ENCODE measurements at regions not wholly inside any gene's neighbourhood (a gene's known extent, or its start where the extent isn't known, plus 50 kb on each side); places are given as distances from the start of the nearest gene placed in this dataset.

DNA sequence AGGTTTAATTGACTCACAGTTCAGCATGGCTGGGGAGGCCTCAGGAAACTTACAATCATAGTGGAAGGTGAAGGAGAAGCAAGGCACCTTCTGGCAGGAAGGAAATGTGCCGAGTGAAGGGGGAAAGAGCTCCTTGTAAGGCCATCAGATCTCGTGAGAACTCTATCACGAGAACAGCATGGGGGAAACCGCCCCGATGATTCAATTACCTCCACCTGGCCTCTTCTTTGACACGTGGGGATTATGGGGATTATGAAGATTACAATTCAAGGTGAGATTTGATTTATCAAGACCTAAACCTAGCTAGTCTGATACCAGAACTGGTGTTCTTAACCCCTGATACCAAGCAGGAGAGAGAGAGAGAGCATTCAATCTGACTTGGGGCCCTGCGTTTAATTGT is 258.7 kb downstream of the PTEN start:
- Histone ChIP-seq H2AFZ (ENCODE audit: low read depth, low read length, severe bottlenecking) (peak overlapping the region; percentile 42), H3K9me3 (ENCODE audit: insufficient read depth, low read length) (no peaks in the 10 kb centered on the region), H3K4me2 (ENCODE audit: low read depth, low read length, poor library complexity, severe bottlenecking) (peak overlapping the region; percentile 60), H3K27ac (ENCODE audit: low read depth, low read length) (peak overlapping the region; percentile 99), H3K79me2 (ENCODE audit: insufficient read depth, low read length) (peaks cover 10% of the 10 kb centered on the region; the same call in 1 of the 2 replicates), H3K4me3 (ENCODE audit: insufficient read depth, low read length, poor library complexity, severe bottlenecking) (peak overlapping the region; percentile 38), H3K9me2 (replicated peaks; ENCODE audit: insufficient read depth, low read length) (no peaks in the 10 kb centered on the region), H3K9ac (ENCODE audit: low read length) (peak overlapping the region; percentile 52), H3F3A (ENCODE audit: insufficient read depth) (peaks cover 16% of the 10 kb centered on the region), H4K20me1 (ENCODE audit: low read depth, low read length) (no peaks in the 10 kb centered on the region), H3K27me3 (ENCODE audit: low read length) (no peaks in the 10 kb centered on the region), H3K36me3 (ENCODE audit: low read length) (no peaks in the 10 kb centered on the region)
- TF ChIP-seq, protein P1, sequence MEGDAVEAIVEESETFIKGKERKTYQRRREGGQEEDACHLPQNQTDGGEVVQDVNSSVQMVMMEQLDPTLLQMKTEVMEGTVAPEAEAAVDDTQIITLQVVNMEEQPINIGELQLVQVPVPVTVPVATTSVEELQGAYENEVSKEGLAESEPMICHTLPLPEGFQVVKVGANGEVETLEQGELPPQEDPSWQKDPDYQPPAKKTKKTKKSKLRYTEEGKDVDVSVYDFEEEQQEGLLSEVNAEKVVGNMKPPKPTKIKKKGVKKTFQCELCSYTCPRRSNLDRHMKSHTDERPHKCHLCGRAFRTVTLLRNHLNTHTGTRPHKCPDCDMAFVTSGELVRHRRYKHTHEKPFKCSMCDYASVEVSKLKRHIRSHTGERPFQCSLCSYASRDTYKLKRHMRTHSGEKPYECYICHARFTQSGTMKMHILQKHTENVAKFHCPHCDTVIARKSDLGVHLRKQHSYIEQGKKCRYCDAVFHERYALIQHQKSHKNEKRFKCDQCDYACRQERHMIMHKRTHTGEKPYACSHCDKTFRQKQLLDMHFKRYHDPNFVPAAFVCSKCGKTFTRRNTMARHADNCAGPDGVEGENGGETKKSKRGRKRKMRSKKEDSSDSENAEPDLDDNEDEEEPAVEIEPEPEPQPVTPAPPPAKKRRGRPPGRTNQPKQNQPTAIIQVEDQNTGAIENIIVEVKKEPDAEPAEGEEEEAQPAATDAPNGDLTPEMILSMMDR (IDR thresholded peaks at IDR 0.05; ENCODE audit: insufficient read depth, low read length, poor library complexity, severe bottlenecking), result no peak
- TF ChIP-seq EZH2phosphoT487 (conservative IDR thresholded peaks at IDR 0.05; ENCODE audit: low read length), result no peak

DNA sequence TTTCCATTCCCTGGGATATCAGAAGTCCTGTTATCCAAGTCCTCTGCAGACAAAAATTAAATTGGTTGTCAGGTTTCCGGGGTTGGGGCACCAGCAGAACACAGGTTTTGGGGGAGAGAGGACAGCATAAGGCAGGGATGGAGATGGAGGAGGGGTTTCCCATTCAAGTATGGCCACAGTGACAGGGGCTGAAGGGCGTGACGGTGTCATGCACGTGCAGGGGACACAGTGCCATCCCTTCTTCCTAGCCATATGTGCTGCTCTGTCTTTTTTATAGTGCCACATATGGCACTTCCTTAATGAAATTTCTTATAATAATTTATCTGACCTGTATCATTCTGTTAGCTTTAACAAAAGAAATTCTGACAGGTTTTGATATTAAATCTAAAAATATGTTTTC is 259.2 kb downstream of the PTEN start:
- Histone ChIP-seq H4K20me1 (ENCODE audit: low read depth, low read length) (no peaks in the 10 kb centered on the region), H3K9ac (ENCODE audit: low read length) (peak overlapping the region; percentile 52), H3K36me3 (ENCODE audit: low read length) (no peaks in the 10 kb centered on the region), H3K27me3 (ENCODE audit: low read length) (no peaks in the 10 kb centered on the region), H3F3A (ENCODE audit: insufficient read depth) (peaks cover 12% of the 10 kb centered on the region), H3K9me2 (replicated peaks; ENCODE audit: insufficient read depth, low read length) (no peaks in the 10 kb centered on the region), H3K27ac (ENCODE audit: low read depth, low read length) (peak overlapping the region; percentile 99), H3K9me3 (ENCODE audit: insufficient read depth, low read length) (no peaks in the 10 kb centered on the region), H2AFZ (ENCODE audit: low read depth, low read length, severe bottlenecking) (peak overlapping the region; percentile 42), H3K4me3 (ENCODE audit: insufficient read depth, low read length, poor library complexity, severe bottlenecking) (peak overlapping the region; percentile 38), H3K79me2 (ENCODE audit: insufficient read depth, low read length) (peaks cover 10% of the 10 kb centered on the region; the same call in 1 of the 2 replicates), H3K4me2 (ENCODE audit: low read depth, low read length, poor library complexity, severe bottlenecking) (peak overlapping the region; percentile 60)
- TF ChIP-seq EZH2phosphoT487 (conservative IDR thresholded peaks at IDR 0.05; ENCODE audit: low read length), result no peak
- TF ChIP-seq, protein P1 (IDR thresholded peaks at IDR 0.05; ENCODE audit: insufficient read depth, low read length, poor library complexity, severe bottlenecking), result no peak

DNA sequence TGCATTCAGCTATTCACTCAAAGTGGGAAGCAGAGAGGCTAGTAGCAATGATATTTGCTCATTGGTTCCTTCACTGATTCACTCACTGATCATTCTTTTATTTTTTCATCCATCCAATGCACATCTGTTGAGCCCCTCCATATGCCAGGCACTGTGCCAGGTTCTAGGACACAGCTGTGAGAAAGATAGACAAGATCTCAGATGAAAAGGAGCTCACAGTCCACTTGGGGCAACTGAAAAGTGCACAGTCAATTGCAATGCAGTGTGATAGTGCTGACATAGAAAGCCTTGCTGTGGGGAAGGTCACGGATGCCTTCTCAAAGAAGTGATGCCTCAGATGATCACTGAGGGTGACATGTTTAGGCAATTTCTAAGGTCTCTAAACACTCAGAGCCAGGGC is 262.3 kb downstream of the PTEN start:
- TF ChIP-seq EZH2phosphoT487 (conservative IDR thresholded peaks at IDR 0.05; ENCODE audit: low read length), result no peak
- TF ChIP-seq, protein P1 (IDR thresholded peaks at IDR 0.05; ENCODE audit: insufficient read depth, low read length, poor library complexity, severe bottlenecking), result no peak
- Histone ChIP-seq H2AFZ (ENCODE audit: low read depth, low read length, severe bottlenecking) (no peak overlapping the region), H3K36me3 (ENCODE audit: low read length) (no peaks in the 10 kb centered on the region), H3K9ac (ENCODE audit: low read length) (no peak overlapping the region), H3K4me2 (ENCODE audit: low read depth, low read length, poor library complexity, severe bottlenecking) (no peak overlapping the region), H3F3A (ENCODE audit: insufficient read depth) (no peaks in the 10 kb centered on the region), H3K9me3 (ENCODE audit: insufficient read depth, low read length) (no peaks in the 10 kb centered on the region), H4K20me1 (ENCODE audit: low read depth, low read length) (no peaks in the 10 kb centered on the region), H3K4me3 (ENCODE audit: insufficient read depth, low read length, poor library complexity, severe bottlenecking) (no peak overlapping the region), H3K27ac (ENCODE audit: low read depth, low read length) (no peak overlapping the region), H3K27me3 (ENCODE audit: low read length) (no peaks in the 10 kb centered on the region), H3K9me2 (replicated peaks; ENCODE audit: insufficient read depth, low read length) (no peaks in the 10 kb centered on the region), H3K79me2 (ENCODE audit: insufficient read depth, low read length) (peaks cover 6% of the 10 kb centered on the region; the same call in 1 of the 2 replicates)

All from SU-DHL-6 (cell line).